K562 (cell line): ENCODE measurements at regions not wholly inside any gene's neighbourhood (a gene's known extent, or its start where the extent isn't known, plus 50 kb on each side); places are given as distances from the start of the nearest gene placed in this dataset.

Experiments used
- ATAC-seq: fragments of 200-7000 bp; cut with Tn5 transposase; 3 replicates; pipeline ENCODE4 v1.9.1; 2020; ENCODE audit warnings: moderate library complexity
- BruUV-seq: library from RNA; stranded (reverse); fragments of 400-500 nt; replicated peaks from 2 replicates; lab custom pipeline; 2021; lab: Mats Ljungman, UMichigan
- CTCF ChIA-PET: fragments of 300-600 bp; formaldehyde crosslinking; extraction: SDS; loops from one replicate; lab custom pipeline; 2021; ENCODE audit warnings: low intra/inter-chr PET ratio; lab: Yijun Ruan, JAX
- POLR2A ChIA-PET: fragments of 300-600, 350-650 bp; sonication (Branson Sonifier 250); formaldehyde crosslinking; extraction: SDS; loops from one replicate; lab custom pipeline; 2021; ENCODE audit warnings: antibody characterized with exemption, inconsistent platforms; lab: Yijun Ruan, JAX
- DNase-seq, 4 experiments: peaks; one replicate each; pipeline versions ENCODE4 v3.0.0 to v3.0.0-alpha.2; 2011 to 2018; ENCODE audit warnings: low spot score in 3 of 4, mixed read lengths in 3 of 4; ENCODE audit errors: extremely low read depth in 1 of 4
- FAIRE-seq: peaks from 2 replicates; lab custom pipeline; 2011; peaks lifted over from hg19 to GRCh38; lab: Jason Lieb, UNC
- H2AFZ ChIP-seq: 2 replicates; pipeline ENCODE4 v1.6.0; 2011; ENCODE audit warnings: low read depth, low read length, control low read depth, inconsistent platforms
- H3K27ac ChIP-seq: fragments of 200-600 bp; 3 replicates; pipeline ENCODE4 v1.8.0; 2011; ENCODE audit warnings: low read depth, mild to moderate bottlenecking, control low read depth, inconsistent platforms, low read length, moderate library complexity, mixed read lengths; ENCODE audit errors: extremely low read depth
- H3K27me3 ChIP-seq, 2 experiments: fragments of 300-600 bp in 1 of 2; 2 replicates in 1 of 2; 3 replicates in 1 of 2; pipeline versions ENCODE4 v1.6.0 to v1.8.0; 2011; ENCODE audit warnings: inconsistent platforms in 2 of 2, low read length in 2 of 2, mild to moderate bottlenecking in 1 of 2, mixed read lengths in 1 of 2, moderate library complexity in 1 of 2; ENCODE audit not compliant: control insufficient read depth in 2 of 2, insufficient read depth in 2 of 2
- H3K36me3 ChIP-seq: fragments of 300-600 bp; 3 replicates; pipeline ENCODE4 v1.8.0; 2011; ENCODE audit warnings: mild to moderate bottlenecking, low read length, inconsistent platforms; ENCODE audit not compliant: control insufficient read depth, insufficient read depth
- H3K4me1 ChIP-seq, 2 experiments: fragments of 200-600 bp in 1 of 2; replicated peaks in 1 of 2; 2 replicates in 1 of 2; 3 replicates in 1 of 2; pipeline versions ENCODE4 v1.5.1 to v1.8.0; 2011; ENCODE audit warnings: inconsistent platforms in 2 of 2, low read length in 2 of 2, mild to moderate bottlenecking in 1 of 2, mixed read lengths in 1 of 2, moderate library complexity in 1 of 2; ENCODE audit not compliant: control insufficient read depth in 2 of 2, insufficient read depth in 2 of 2
- H3K4me2 ChIP-seq: 2 replicates; pipeline ENCODE4 v1.6.1; 2011; ENCODE audit warnings: low read length, control low read depth, inconsistent platforms, mixed read lengths; ENCODE audit not compliant: insufficient read depth
- H3K4me3 ChIP-seq: fragments of 200-600 bp; sonication (generic), shearing (Covaris generic); 2 replicates; pipeline ENCODE4 v1.5.1; 2016; ENCODE audit warnings: control low read depth, inconsistent platforms
- H3K79me2 ChIP-seq: fragments of 200-600 bp; 3 replicates; pipeline ENCODE4 v1.8.0; 2011; ENCODE audit warnings: low read length, inconsistent platforms; ENCODE audit not compliant: control insufficient read depth, insufficient read depth
- H3K9ac ChIP-seq, 2 experiments: 2 replicates each; pipeline versions ENCODE4 v1.6.0 to v1.6.1; 2011; ENCODE audit warnings: low read depth in 2 of 2, low read length in 2 of 2, control low read depth in 1 of 2, inconsistent platforms in 1 of 2, mild to moderate bottlenecking in 1 of 2, mixed read lengths in 1 of 2; ENCODE audit not compliant: insufficient read depth in 1 of 2
- H3K9me1 ChIP-seq: one replicate; pipeline ENCODE4 v1.6.0; 2011; ENCODE audit warnings: inconsistent platforms, mild to moderate bottlenecking, low read length, moderate library complexity; ENCODE audit not compliant: control insufficient read depth, insufficient read depth
- H3K9me3 ChIP-seq: replicated peaks from 2 replicates; pipeline ENCODE4 v1.5.1; 2011; ENCODE audit warnings: low read depth, low read length, inconsistent platforms; ENCODE audit not compliant: control insufficient read depth, insufficient read depth
- H4K20me1 ChIP-seq: replicated peaks from 2 replicates; pipeline ENCODE4 v1.6.1; 2011; ENCODE audit warnings: low read length, inconsistent platforms, mixed read lengths; ENCODE audit not compliant: control insufficient read depth, insufficient read depth
- ATF6 ChIP-seq: sonication (generic); formaldehyde crosslinking; IDR thresholded peaks from 2 replicates; pipeline ENCODE4 v1.4.0; 2020; ENCODE audit warnings: mild to moderate bottlenecking, missing genetic modification reagents
- EHMT2 ChIP-seq: fragments of 450-650 bp; IDR thresholded peaks from 2 replicates; pipeline ENCODE4 v1.6.1; 2018; ENCODE audit warnings: antibody characterized with exemption
- ELF4 ChIP-seq: fragments of 450-650 bp; formaldehyde crosslinking; IDR thresholded peaks from 2 replicates; pipeline ENCODE4 v1.4.0; 2022; ENCODE audit warnings: missing genetic modification characterization
- SIX5 ChIP-seq, 2 experiments: IDR thresholded peaks; 2 replicates each; pipeline ENCODE4 v1.6.1; 2011; ENCODE audit warnings: low read length in 2 of 2, borderline replicate concordance in 1 of 2, low read depth in 1 of 2, mild to moderate bottlenecking in 1 of 2, moderate library complexity in 1 of 2; ENCODE audit not compliant: insufficient read depth in 1 of 2
- TAF15 ChIP-seq: fragments of 200-400 bp; formaldehyde crosslinking; IDR thresholded peaks from 2 replicates; pipeline ENCODE4 v1.6.1; 2017; ENCODE audit warnings: mild to moderate bottlenecking, low read depth, low read length, moderate library complexity
- ZNF408 ChIP-seq: fragments of 250-450 bp; sonication (Bioruptor Pico); IDR thresholded peaks from 2 replicates; pipeline ENCODE4 v1.4.0; 2020; ENCODE audit warnings: low read depth, mild to moderate bottlenecking, moderate library complexity
- WGBS: fragments of 100-300 bp; shearing (Covaris generic); methylation state at CpG from one replicate; pipeline ENCODE4 v1.1.6; 2016; ENCODE audit warnings: low coverage, mixed read lengths; ENCODE audit not compliant: insufficient coverage; ENCODE audit errors: missing lambda C conversion rate; 5-methylcytosine and 5-hydroxymethylcytosine counted together
- in situ Hi-C: fragments of 300-500 bp; cut with MboI; formaldehyde crosslinking; loops from 4 replicates; pipeline ENCODE4 v1.15.0; 2018; ENCODE audit warnings: inconsistent platforms, mixed read lengths
- intact Hi-C: fragments of 100-400 bp; cut with micrococcal nuclease; formaldehyde crosslinking; loops from 2 replicates; pipeline ENCODE4 v1.14.2; 2022
- TF ChIP-seq, protein P1 (sequence below): fragments of 200-800 bp; sonication (Bioruptor generic); IDR thresholded peaks from 2 replicates; pipeline ENCODE4 v1.6.1; 2016; ENCODE audit warnings: missing genetic modification characterization, missing compliant biosample characterization
- TF ChIP-seq, protein P2 (sequence below): fragments of 250-450 bp; sonication (Bioruptor Pico); IDR thresholded peaks from 2 replicates; pipeline ENCODE4 v1.5.0; 2021; ENCODE audit warnings: mild to moderate bottlenecking, moderate library complexity
- TF ChIP-seq, protein P3 (sequence below): fragments of 450-650 bp; formaldehyde crosslinking; IDR thresholded peaks from 2 replicates; pipeline ENCODE4 v1.4.0; 2022; ENCODE audit warnings: missing genetic modification characterization

- peaks cover 7 to 50% of the 10 kb centered on the region in 2 experiments; a peak in 4 of 5 replicates for H3K27me3 ChIP-seq
- no peaks in the 10 kb centered on the region for H3K4me1 ChIP-seq
- H4K20me1 ChIP-seq, result no peaks in the 10 kb centered on the region
- no peak overlapping the region for H3K9ac ChIP-seq
- BruUV-seq, result no TSS peak
- no peaks in the 10 kb centered on the region for H3K79me2 ChIP-seq
- ATAC-seq, result no peak
- no peak for DNase-seq
- intact Hi-C loops, result no loop called here
- no peaks in the 10 kb centered on the region for H3K9me3 ChIP-seq
- H3K4me3 ChIP-seq, result no peak overlapping the region
- no peak overlapping the region for H2AFZ ChIP-seq
- no peaks in the 10 kb centered on the region for H3K36me3 ChIP-seq
- CTCF ChIA-PET, result no interaction called here
- H3K4me2 ChIP-seq, result no peak overlapping the region
- POLR2A ChIA-PET, result no interaction called here
- no peak overlapping the region for H3K27ac ChIP-seq
- TF ChIP-seq EHMT2, result no peak
- no peak for TF ChIP-seq TAF15
- no peak for TF ChIP-seq ELF4 (CRISPR knock-in tag)
- TF ChIP-seq, protein P1, sequence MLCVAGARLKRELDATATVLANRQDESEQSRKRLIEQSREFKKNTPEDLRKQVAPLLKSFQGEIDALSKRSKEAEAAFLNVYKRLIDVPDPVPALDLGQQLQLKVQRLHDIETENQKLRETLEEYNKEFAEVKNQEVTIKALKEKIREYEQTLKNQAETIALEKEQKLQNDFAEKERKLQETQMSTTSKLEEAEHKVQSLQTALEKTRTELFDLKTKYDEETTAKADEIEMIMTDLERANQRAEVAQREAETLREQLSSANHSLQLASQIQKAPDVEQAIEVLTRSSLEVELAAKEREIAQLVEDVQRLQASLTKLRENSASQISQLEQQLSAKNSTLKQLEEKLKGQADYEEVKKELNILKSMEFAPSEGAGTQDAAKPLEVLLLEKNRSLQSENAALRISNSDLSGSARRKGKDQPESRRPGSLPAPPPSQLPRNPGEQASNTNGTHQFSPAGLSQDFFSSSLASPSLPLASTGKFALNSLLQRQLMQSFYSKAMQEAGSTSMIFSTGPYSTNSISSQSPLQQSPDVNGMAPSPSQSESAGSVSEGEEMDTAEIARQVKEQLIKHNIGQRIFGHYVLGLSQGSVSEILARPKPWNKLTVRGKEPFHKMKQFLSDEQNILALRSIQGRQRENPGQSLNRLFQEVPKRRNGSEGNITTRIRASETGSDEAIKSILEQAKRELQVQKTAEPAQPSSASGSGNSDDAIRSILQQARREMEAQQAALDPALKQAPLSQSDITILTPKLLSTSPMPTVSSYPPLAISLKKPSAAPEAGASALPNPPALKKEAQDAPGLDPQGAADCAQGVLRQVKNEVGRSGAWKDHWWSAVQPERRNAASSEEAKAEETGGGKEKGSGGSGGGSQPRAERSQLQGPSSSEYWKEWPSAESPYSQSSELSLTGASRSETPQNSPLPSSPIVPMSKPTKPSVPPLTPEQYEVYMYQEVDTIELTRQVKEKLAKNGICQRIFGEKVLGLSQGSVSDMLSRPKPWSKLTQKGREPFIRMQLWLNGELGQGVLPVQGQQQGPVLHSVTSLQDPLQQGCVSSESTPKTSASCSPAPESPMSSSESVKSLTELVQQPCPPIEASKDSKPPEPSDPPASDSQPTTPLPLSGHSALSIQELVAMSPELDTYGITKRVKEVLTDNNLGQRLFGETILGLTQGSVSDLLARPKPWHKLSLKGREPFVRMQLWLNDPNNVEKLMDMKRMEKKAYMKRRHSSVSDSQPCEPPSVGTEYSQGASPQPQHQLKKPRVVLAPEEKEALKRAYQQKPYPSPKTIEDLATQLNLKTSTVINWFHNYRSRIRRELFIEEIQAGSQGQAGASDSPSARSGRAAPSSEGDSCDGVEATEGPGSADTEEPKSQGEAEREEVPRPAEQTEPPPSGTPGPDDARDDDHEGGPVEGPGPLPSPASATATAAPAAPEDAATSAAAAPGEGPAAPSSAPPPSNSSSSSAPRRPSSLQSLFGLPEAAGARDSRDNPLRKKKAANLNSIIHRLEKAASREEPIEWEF, result no peak
- TF ChIP-seq, protein P2, sequence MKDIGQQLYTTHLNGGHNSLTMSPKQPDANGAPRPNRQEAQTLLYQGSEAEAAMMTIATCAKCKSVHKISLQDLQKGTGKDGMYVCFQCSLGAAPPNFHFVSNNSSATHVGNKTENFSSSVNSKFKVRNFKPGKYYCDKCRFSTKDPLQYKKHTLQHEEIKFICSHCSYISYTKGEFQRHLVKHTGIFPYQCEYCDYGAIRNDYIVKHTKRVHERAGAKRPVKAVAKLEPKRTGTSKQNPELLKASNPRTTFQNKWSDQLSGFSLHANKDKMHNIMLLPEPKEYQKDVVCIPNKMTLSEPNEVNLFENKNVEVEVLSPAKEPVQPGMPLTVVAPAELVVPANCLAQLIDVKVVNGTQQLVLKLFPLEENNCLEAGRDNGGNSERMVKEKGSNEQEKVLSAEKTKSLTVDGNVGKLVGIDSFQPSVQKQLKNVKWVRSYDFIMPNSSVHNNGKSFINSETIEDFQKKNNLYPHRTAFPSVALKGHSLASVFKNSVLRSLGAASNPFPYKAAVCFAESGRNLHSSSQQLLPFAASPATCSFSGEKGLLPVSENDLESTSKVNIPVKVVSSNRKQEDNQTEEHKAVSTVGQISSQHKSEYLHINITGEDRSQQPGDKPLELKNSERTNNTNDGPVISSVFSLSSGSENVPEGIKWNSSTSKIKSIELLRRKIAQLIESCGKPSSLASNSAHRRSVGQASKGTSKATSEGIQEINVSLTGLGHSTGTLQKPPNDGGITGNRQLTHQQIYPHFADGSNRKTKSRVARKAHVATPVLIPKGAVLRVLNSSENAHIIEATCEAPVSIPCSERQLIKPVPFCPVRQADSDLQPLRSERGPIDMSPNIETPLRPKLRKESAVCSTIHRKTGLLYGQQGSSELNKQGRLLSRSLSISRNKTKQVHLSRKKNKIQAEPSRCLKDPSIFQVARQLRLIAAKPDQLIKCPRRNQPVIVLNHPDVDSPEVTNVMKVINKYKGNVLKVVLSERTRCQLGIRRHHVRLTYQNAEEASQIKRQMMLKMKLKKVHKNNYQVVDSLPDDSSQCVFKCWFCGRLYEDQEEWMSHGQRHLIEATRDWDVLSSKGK, result no peak
- TF ChIP-seq ATF6 (CRISPR knock-in tag), result no peak
- TF ChIP-seq ZNF408 (CRISPR knock-in tag), result no peak
- TF ChIP-seq SIX5 (IDR thresholded peaks at IDR 0.05; ENCODE audit: borderline replicate concordance in 1 of 2, insufficient read depth in 1 of 2, low read depth in 1 of 2, low read length in 2 of 2), result no peak
- TF ChIP-seq, protein P3, sequence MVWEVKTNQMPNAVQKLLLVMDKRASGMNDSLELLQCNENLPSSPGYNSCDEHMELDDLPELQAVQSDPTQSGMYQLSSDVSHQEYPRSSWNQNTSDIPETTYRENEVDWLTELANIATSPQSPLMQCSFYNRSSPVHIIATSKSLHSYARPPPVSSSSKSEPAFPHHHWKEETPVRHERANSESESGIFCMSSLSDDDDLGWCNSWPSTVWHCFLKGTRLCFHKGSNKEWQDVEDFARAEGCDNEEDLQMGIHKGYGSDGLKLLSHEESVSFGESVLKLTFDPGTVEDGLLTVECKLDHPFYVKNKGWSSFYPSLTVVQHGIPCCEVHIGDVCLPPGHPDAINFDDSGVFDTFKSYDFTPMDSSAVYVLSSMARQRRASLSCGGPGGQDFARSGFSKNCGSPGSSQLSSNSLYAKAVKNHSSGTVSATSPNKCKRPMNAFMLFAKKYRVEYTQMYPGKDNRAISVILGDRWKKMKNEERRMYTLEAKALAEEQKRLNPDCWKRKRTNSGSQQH (CRISPR knock-in tag), result no peak
- in situ Hi-C loops, result no loop called here
- FAIRE-seq, result no peak
- no peaks in the 10 kb centered on the region for H3K9me1 ChIP-seq
- 0% methylated on average over 7 of the region's 7 CpGs for WGBS
These were observed 250.9 kb downstream of the MATN1 start for GRCh38 chr1:30472526-30472925.
